IPS-NIHi11 (cell line): ENCODE measurements at regions not wholly inside any gene's neighbourhood (a gene's known extent, or its start where the extent isn't known, plus 50 kb on each side); places are given as distances from the start of the nearest gene placed in this dataset.
A peak's percentile ranks its signal among the peaks of the same experiment; 100 is the strongest.

Experiments used
- DNase-seq: peaks from one replicate; pipeline ENCODE4 v3.0.0; 2012; ENCODE audit warnings: mixed read lengths, low spot score

- no peak for DNase-seq
Measured at GRCh38 chrX:147832707-147833348, 78.9 kb upstream of the FMR1 start.

DNA sequence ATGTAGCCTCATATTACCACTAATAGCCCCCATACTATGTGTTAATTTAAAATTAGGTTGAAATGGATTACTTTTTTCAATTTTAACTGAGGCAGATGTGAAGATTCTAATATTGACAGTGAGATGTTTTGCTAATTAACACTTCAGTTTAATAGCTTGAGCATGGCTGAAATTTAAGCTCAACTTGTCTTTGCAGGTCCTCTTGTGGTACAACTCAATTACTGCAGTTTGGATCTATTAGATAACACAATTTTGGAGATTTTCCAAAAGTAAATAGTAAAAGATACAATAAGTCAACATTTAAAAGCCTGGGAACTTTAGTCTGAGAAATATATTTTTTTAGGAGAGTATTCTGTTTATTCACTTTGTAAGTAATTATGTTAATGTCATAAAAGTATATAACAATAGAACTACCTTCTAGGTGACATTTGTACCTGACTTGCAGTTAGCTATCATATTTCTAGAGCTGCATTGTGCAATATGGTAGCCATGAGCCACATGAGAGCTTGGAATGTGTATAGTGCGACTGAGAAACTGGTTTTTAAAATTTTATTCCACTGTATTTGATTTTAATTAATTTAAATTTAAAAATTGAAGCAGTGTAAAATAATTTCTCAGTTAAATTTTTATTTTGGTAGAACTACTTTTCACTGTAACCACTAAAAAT lies 73.1 kb upstream of the FMR1 start:
- DNase-seq, result peak; percentile 5

DNA sequence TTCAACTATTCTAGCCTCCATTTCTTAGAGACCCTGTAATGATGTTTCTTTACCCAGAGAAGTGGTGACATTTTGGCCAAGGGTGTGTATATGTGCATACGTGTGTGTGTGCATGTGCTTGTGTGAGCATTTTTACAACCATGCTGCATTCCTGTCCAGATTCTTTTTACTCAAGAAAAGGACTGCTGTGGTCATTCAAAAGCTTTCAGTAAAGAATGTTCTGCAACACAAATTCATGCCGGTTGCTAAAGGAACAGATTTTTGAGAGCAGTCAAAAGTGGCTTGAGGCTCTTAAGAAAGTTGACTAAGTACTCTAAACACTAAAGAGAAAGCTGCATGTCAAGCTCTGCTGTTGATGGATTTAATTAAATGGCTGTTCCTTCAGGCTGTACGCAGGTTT lies 65.0 kb upstream of the FMR1 start:
- no peak for DNase-seq

GRCh38 chrX:147847999-147848398 lies 63.7 kb upstream of the FMR1 start:
- DNase-seq, result no peak

GRCh38 chrX:147848543-147849443 lies 62.9 kb upstream of the FMR1 start:
- no peak for DNase-seq

DNA sequence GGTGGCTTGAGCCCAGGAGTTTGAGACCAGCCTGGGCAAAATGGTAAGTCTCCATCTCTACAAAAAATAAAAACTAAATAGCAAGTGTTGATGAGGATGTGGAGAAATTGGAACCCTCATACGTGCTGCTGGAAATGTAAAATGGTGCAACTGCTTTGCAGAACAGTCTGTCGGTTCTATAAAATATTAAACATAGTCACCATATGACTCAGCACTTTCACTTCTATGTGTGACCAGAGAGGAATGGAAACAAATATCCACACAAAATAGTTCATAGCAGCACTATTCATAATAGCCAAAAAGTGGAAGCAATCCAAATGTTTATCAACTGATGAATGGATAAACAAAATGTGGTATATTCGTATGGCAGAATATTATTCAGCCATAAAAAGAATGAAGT lies 60.8 kb upstream of the FMR1 start:
- DNase-seq, result no peak

DNA sequence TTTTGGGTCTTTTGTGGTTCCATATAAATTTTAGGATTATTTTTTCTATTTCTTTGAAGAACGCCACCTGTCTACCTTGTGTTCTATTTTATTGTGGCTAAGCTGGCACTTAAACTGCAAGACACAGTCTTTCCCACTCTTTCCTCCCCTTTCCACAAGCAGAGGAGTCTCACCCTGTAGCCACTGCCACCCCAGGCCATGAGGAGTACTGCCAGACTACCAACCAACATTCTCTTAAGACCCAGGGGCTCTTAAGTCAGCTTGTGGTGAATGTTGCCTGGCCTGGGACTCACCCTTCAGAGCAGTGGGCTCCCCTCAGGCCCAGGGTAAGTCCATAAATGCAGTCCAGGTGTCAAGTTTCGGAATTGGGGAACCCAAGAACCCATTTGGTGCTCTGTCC lies 58.0 kb upstream of the FMR1 start:
- no peak for DNase-seq

DNA sequence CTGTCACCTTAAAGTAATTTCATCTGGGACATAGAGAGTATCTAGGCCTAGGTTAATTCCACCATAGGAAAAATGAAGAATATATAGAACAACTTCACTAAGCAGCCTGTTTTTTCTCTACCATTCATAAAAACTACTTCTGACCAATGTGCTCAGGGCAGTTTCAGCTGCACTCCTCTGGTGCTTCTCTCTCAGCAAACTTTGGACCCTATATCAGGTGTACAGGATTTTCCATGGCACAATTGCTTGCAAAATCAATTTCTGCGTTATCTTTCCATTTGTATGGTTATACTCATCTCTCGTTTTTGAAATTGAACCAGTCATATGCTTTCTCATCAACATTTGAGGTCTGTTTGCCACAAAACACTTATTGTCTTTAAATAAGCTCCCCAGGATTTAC lies 52.1 kb upstream of the FMR1 start:
- no peak for DNase-seq
